ENCODE measurements at regions not wholly inside any gene's neighbourhood (a gene's known extent, or its start where the extent isn't known, plus 50 kb on each side); places are given as distances from the start of the nearest gene placed in this dataset.

DNA sequence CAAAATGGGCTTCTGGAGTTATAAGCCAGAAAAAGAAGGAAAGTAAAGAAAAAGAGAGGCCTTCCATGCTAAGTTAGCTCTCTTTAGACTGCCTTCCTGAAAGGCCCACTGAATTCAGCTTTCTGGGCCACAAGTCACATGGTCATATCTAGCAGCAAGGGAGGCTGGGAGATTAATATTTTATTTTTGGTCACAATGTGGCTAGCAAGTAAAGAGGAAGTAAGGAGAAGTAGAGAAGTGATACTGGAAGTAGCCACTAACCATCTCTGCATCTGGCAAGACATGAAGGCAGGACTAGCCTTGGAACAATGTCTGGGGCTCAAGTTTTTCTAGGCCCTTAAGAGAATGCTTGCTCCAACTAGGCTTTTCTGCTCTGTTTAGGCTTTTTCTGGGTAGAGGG lies 81.8 kb upstream of the UBE2E1 start:
- H3K36me3 ChIP-seq (ENCODE audit: control insufficient read depth in 2 of 2, extremely low read depth in 1 of 2, insufficient read depth in 2 of 2, low read length in 2 of 2): no peaks in the 10 kb centered on the region
- no peak overlapping the region for H2AFZ ChIP-seq (ENCODE audit: control insufficient read depth, low read length)
- H3K4me2 ChIP-seq (ENCODE audit: control insufficient read depth, extremely low read depth, insufficient read depth, low read depth, low read length): no peak overlapping the region
- DNase-seq (ENCODE audit: low read depth, low spot score) (no peak), FAIRE-seq (no peak)
- no peak overlapping the region for H3K9ac ChIP-seq (ENCODE audit: control insufficient read depth, extremely low read depth, insufficient read depth, low read length)
- H3K4me3 ChIP-seq (ENCODE audit: control insufficient read depth in 2 of 3, extremely low read depth in 1 of 3, insufficient read depth in 2 of 3, low read depth in 1 of 3, low read length in 3 of 3): no peak overlapping the region
- TF ChIP-seq EZH2 (IDR thresholded peaks at IDR 0.05; ENCODE audit: low read length): no peak
- TF ChIP-seq, protein P1, sequence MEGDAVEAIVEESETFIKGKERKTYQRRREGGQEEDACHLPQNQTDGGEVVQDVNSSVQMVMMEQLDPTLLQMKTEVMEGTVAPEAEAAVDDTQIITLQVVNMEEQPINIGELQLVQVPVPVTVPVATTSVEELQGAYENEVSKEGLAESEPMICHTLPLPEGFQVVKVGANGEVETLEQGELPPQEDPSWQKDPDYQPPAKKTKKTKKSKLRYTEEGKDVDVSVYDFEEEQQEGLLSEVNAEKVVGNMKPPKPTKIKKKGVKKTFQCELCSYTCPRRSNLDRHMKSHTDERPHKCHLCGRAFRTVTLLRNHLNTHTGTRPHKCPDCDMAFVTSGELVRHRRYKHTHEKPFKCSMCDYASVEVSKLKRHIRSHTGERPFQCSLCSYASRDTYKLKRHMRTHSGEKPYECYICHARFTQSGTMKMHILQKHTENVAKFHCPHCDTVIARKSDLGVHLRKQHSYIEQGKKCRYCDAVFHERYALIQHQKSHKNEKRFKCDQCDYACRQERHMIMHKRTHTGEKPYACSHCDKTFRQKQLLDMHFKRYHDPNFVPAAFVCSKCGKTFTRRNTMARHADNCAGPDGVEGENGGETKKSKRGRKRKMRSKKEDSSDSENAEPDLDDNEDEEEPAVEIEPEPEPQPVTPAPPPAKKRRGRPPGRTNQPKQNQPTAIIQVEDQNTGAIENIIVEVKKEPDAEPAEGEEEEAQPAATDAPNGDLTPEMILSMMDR (optimal IDR thresholded peaks at IDR 0.05 in 1 of 3, IDR thresholded peaks at IDR 0.05 in 1 of 3, conservative IDR thresholded peaks at IDR 0.05 in 1 of 3; ENCODE audit: extremely low read depth in 1 of 3, insufficient read depth in 2 of 3, low read length in 3 of 3): no peak
- no peaks in the 10 kb centered on the region for H4K20me1 ChIP-seq (ENCODE audit: control insufficient read depth, extremely low read depth, insufficient read depth, low read length)
- no peaks in the 10 kb centered on the region for H3K79me2 ChIP-seq (ENCODE audit: control insufficient read depth, insufficient read depth, low read length)
- no peaks in the 10 kb centered on the region for H3K9me3 ChIP-seq (ENCODE audit: control insufficient read depth, low read depth, low read length)
- H3K4me1 ChIP-seq (ENCODE audit: control insufficient read depth, extremely low read depth, insufficient read depth, low read length): peaks cover 8% of the 10 kb centered on the region
- dilution Hi-C loops (cut with MboI; ENCODE audit: extremely low pct_ligation_motif_present, low sequenced_read_pairs): no loop called here
- no peaks in the 10 kb centered on the region for H3K27me3 ChIP-seq (ENCODE audit: control insufficient read depth, extremely low read depth, insufficient read depth, low read length)
- no peaks in the 10 kb centered on the region for H3K9me1 ChIP-seq (ENCODE audit: control insufficient read depth, extremely low read depth, insufficient read depth, low read length)
- no peak overlapping the region for H3K27ac ChIP-seq (ENCODE audit: control insufficient read depth, insufficient read depth, low read length)

DNA sequence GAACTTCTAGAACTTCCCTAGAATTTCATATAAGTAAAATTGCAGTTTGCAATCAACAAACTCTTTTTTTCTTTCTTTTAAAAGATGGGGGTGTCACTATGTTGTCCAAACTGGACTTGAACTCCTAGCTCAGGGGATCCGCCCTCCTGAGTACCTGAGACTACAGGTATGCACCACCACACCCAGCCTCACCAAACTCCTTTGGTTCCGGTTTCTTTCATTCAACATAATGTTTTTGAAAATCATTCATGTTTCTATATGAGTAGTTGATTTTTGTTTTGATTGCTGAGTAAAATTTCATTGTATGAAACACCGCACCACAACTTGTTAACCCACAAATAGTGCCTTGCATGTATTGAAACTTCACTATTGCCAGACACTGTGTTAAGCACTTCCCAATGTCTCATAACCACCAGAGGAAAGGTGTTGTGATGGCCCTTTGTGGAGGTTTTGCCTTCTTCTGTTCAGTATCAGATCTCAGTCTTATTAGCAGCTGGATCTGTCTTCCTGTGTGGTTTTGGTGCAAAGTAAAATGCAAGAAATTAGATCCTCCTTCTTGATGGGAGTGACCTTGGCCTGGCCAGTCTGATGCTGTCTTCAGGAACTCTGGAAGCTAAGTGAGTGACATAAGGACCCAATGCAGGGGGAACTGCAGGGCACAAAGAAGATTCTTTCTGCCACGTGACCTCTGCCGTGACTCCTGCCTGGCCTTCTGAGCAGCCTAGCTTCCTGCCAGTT lies 78.8 kb upstream of the UBE2E1 start:
- H3K9ac ChIP-seq (ENCODE audit: control insufficient read depth, extremely low read depth, insufficient read depth, low read length): no peak overlapping the region
- H3K36me3 ChIP-seq (ENCODE audit: control insufficient read depth in 2 of 2, extremely low read depth in 1 of 2, insufficient read depth in 2 of 2, low read length in 2 of 2): no peaks in the 10 kb centered on the region
- H3K4me3 ChIP-seq (ENCODE audit: control insufficient read depth in 2 of 3, extremely low read depth in 1 of 3, insufficient read depth in 2 of 3, low read depth in 1 of 3, low read length in 3 of 3): no peak overlapping the region
- no peak overlapping the region for H3K27ac ChIP-seq (ENCODE audit: control insufficient read depth, insufficient read depth, low read length)
- H3K79me2 ChIP-seq (ENCODE audit: control insufficient read depth, insufficient read depth, low read length): no peaks in the 10 kb centered on the region
- H3K4me2 ChIP-seq (ENCODE audit: control insufficient read depth, extremely low read depth, insufficient read depth, low read depth, low read length): no peak overlapping the region
- FAIRE-seq: no peak
- dilution Hi-C loops (cut with MboI; ENCODE audit: extremely low pct_ligation_motif_present, low sequenced_read_pairs): no loop called here
- no peak for DNase-seq (ENCODE audit: low read depth, low spot score)
- H3K4me1 ChIP-seq (ENCODE audit: control insufficient read depth, extremely low read depth, insufficient read depth, low read length): peaks cover 6% of the 10 kb centered on the region
- no peaks in the 10 kb centered on the region for H4K20me1 ChIP-seq (ENCODE audit: control insufficient read depth, extremely low read depth, insufficient read depth, low read length)
- no peak overlapping the region for H2AFZ ChIP-seq (ENCODE audit: control insufficient read depth, low read length)
- H3K9me3 ChIP-seq (ENCODE audit: control insufficient read depth, low read depth, low read length): no peaks in the 10 kb centered on the region
- H3K9me1 ChIP-seq (ENCODE audit: control insufficient read depth, extremely low read depth, insufficient read depth, low read length): no peaks in the 10 kb centered on the region
- TF ChIP-seq, protein P1 (optimal IDR thresholded peaks at IDR 0.05 in 1 of 3, IDR thresholded peaks at IDR 0.05 in 1 of 3, conservative IDR thresholded peaks at IDR 0.05 in 1 of 3; ENCODE audit: extremely low read depth in 1 of 3, insufficient read depth in 2 of 3, low read length in 3 of 3): no peak
- no peak for TF ChIP-seq EZH2 (IDR thresholded peaks at IDR 0.05; ENCODE audit: low read length)
- H3K27me3 ChIP-seq (ENCODE audit: control insufficient read depth, extremely low read depth, insufficient read depth, low read length): no peaks in the 10 kb centered on the region

Measured in keratinocyte (primary cell).